ENCODE measurements at regions not wholly inside any gene's neighbourhood (a gene's known extent, or its start where the extent isn't known, plus 50 kb on each side); places are given as distances from the start of the nearest gene placed in this dataset.

DNA sequence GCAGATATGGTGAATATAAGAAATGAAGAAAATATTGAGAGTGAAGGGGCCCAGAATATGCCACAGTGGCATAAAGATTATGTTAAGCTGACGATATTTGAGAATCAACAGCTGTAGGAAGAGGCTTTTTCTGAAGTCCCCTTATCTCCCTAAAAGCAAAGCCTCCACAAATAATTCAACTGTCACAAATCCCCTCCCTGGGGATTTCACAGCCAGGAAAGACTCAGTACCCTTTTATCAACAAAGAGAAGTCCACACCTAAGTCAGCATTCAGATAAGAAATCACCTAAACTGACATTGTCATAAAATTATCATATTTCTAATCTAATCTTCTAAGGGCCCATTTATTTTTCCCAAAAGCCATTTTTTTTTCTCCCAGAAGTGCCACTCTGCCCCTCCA is 284.9 kb upstream of the VWC2 start:
- TF ChIP-seq, protein P1, sequence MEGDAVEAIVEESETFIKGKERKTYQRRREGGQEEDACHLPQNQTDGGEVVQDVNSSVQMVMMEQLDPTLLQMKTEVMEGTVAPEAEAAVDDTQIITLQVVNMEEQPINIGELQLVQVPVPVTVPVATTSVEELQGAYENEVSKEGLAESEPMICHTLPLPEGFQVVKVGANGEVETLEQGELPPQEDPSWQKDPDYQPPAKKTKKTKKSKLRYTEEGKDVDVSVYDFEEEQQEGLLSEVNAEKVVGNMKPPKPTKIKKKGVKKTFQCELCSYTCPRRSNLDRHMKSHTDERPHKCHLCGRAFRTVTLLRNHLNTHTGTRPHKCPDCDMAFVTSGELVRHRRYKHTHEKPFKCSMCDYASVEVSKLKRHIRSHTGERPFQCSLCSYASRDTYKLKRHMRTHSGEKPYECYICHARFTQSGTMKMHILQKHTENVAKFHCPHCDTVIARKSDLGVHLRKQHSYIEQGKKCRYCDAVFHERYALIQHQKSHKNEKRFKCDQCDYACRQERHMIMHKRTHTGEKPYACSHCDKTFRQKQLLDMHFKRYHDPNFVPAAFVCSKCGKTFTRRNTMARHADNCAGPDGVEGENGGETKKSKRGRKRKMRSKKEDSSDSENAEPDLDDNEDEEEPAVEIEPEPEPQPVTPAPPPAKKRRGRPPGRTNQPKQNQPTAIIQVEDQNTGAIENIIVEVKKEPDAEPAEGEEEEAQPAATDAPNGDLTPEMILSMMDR (IDR thresholded peaks at IDR 0.05; ENCODE audit: low read depth, low read length, missing input control) = no peak
- TF ChIP-seq RAD21 (IDR thresholded peaks at IDR 0.05) (no peak), GABPA (IDR thresholded peaks at IDR 0.05 in 1 of 2, conservative IDR thresholded peaks at IDR 0.05 in 1 of 2) (no peak), TAF1 (conservative IDR thresholded peaks at IDR 0.05) (no peak), YY1 (IDR thresholded peaks at IDR 0.05) (no peak), JUND (IDR thresholded peaks at IDR 0.05) (no peak), FOXA2 (IDR thresholded peaks at IDR 0.05) (no peak), HNF4G (IDR thresholded peaks at IDR 0.05) (no peak), EGR1 (IDR thresholded peaks at IDR 0.05; ENCODE audit: low read depth in 2 of 2) (no peak)
- TF ChIP-seq, protein P2, sequence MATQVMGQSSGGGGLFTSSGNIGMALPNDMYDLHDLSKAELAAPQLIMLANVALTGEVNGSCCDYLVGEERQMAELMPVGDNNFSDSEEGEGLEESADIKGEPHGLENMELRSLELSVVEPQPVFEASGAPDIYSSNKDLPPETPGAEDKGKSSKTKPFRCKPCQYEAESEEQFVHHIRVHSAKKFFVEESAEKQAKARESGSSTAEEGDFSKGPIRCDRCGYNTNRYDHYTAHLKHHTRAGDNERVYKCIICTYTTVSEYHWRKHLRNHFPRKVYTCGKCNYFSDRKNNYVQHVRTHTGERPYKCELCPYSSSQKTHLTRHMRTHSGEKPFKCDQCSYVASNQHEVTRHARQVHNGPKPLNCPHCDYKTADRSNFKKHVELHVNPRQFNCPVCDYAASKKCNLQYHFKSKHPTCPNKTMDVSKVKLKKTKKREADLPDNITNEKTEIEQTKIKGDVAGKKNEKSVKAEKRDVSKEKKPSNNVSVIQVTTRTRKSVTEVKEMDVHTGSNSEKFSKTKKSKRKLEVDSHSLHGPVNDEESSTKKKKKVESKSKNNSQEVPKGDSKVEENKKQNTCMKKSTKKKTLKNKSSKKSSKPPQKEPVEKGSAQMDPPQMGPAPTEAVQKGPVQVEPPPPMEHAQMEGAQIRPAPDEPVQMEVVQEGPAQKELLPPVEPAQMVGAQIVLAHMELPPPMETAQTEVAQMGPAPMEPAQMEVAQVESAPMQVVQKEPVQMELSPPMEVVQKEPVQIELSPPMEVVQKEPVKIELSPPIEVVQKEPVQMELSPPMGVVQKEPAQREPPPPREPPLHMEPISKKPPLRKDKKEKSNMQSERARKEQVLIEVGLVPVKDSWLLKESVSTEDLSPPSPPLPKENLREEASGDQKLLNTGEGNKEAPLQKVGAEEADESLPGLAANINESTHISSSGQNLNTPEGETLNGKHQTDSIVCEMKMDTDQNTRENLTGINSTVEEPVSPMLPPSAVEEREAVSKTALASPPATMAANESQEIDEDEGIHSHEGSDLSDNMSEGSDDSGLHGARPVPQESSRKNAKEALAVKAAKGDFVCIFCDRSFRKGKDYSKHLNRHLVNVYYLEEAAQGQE (IDR thresholded peaks at IDR 0.05) = no peak
- TF ChIP-seq, protein P3, sequence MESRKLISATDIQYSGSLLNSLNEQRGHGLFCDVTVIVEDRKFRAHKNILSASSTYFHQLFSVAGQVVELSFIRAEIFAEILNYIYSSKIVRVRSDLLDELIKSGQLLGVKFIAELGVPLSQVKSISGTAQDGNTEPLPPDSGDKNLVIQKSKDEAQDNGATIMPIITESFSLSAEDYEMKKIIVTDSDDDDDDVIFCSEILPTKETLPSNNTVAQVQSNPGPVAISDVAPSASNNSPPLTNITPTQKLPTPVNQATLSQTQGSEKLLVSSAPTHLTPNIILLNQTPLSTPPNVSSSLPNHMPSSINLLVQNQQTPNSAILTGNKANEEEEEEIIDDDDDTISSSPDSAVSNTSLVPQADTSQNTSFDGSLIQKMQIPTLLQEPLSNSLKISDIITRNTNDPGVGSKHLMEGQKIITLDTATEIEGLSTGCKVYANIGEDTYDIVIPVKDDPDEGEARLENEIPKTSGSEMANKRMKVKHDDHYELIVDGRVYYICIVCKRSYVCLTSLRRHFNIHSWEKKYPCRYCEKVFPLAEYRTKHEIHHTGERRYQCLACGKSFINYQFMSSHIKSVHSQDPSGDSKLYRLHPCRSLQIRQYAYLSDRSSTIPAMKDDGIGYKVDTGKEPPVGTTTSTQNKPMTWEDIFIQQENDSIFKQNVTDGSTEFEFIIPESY (IDR thresholded peaks at IDR 0.05) = no peak

All from liver (tissue), 3 donors.